Body of pancreas (tissue), 4 donors: ENCODE measurements at regions not wholly inside any gene's neighbourhood (a gene's known extent, or its start where the extent isn't known, plus 50 kb on each side); places are given as distances from the start of the nearest gene placed in this dataset.

ENCODE experiments used
- POLR2A ChIP-seq, 3 donors: fragments of 450-650 bp; IDR thresholded peaks; one replicate each; pipeline ENCODE4 v1.6.1; 2016; ENCODE audit warnings: antibody characterized with exemption in 3 of 3, mild to moderate bottlenecking in 2 of 3
- TF ChIP-seq, protein P1 (sequence below), 7 experiments: fragments of 450-650 bp in 4 of 7; fragments of 200-600 bp in 3 of 7; sonication (generic) in 3 of 7; IDR thresholded peaks; one replicate each; pipeline ENCODE4 v1.5.1; 2016 to 2019; ENCODE audit warnings: antibody characterized with exemption in 7 of 7

DNA sequence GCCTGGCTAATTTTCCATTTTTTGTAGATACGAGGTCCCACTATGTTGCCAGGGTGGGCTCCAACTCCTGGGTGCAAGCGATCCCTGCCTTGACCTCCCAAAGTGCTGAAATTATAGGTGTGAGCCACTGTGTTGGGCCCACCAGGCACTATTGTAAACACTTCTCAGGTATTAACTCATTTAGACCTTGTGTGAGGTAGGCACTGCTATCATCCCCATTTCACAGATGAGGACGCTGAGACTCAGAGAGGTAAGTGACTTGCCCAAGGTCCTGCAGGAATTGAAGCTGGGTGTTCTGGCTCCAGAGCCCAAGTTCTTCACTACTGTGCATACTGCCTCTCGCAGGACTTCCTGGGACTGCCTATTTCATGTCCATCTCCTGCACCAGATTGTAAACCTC, 67.1 kb upstream of the SYPL1 start:
- TF ChIP-seq, protein P1, sequence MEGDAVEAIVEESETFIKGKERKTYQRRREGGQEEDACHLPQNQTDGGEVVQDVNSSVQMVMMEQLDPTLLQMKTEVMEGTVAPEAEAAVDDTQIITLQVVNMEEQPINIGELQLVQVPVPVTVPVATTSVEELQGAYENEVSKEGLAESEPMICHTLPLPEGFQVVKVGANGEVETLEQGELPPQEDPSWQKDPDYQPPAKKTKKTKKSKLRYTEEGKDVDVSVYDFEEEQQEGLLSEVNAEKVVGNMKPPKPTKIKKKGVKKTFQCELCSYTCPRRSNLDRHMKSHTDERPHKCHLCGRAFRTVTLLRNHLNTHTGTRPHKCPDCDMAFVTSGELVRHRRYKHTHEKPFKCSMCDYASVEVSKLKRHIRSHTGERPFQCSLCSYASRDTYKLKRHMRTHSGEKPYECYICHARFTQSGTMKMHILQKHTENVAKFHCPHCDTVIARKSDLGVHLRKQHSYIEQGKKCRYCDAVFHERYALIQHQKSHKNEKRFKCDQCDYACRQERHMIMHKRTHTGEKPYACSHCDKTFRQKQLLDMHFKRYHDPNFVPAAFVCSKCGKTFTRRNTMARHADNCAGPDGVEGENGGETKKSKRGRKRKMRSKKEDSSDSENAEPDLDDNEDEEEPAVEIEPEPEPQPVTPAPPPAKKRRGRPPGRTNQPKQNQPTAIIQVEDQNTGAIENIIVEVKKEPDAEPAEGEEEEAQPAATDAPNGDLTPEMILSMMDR (IDR thresholded peaks at IDR 0.05) = no peak
- no peak for TF ChIP-seq POLR2A (IDR thresholded peaks at IDR 0.05)
